Spleen (tissue), 7 donors: ENCODE measurements at regions not wholly inside any gene's neighbourhood (a gene's known extent, or its start where the extent isn't known, plus 50 kb on each side); places are given as distances from the start of the nearest gene placed in this dataset.

ENCODE experiments used
- POLR2A ChIP-seq, 3 donors: fragments of 450-650 bp; IDR thresholded peaks; one replicate each; pipeline ENCODE4 v1.5.1; 2017; ENCODE audit warnings: antibody characterized with exemption in 3 of 3, mild to moderate bottlenecking in 1 of 3
- TF ChIP-seq, protein P1 (sequence below), 11 experiments: fragments of 200-600 bp in 7 of 11; fragments of 450-650 bp in 4 of 11; sonication (generic) in 4 of 11; IDR thresholded peaks in 8 of 11; conservative IDR thresholded peaks in 3 of 11; 1 replicate in 7 of 11; 2 replicates in 4 of 11; pipeline versions ENCODE4 v1.4.0 to v1.8.0; 2016 to 2021; ENCODE audit warnings: antibody characterized with exemption in 11 of 11, inconsistent platforms in 4 of 11, mild to moderate bottlenecking in 1 of 11
- donor health status: DM: no; HTN: no; CAD: no; lungs with moderate emphysema.
- donor health status: DM: no; HTN: no; CAD: no.
- donor health status: DM: no; HTN: no; CAD: no.

DNA sequence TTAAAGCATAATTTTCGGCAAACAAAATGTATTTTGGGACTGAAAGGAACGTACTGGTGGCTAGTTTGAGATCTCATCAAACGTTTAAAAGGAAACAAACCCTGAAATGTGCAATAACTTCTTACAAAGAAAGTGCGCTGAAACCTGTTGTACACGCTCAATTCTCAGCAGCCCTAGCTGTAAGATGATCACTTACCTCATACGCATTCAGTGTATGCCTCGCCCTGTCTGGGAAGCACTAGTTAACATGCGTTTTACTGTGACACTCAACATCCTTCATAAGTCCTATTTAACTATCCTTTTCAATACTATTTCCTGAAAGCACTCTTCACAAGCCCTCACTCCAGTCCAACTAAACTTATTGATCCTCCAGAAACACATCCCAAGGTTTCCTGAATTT, 485.0 kb upstream of the EDIL3 start:
- TF ChIP-seq, protein P1, sequence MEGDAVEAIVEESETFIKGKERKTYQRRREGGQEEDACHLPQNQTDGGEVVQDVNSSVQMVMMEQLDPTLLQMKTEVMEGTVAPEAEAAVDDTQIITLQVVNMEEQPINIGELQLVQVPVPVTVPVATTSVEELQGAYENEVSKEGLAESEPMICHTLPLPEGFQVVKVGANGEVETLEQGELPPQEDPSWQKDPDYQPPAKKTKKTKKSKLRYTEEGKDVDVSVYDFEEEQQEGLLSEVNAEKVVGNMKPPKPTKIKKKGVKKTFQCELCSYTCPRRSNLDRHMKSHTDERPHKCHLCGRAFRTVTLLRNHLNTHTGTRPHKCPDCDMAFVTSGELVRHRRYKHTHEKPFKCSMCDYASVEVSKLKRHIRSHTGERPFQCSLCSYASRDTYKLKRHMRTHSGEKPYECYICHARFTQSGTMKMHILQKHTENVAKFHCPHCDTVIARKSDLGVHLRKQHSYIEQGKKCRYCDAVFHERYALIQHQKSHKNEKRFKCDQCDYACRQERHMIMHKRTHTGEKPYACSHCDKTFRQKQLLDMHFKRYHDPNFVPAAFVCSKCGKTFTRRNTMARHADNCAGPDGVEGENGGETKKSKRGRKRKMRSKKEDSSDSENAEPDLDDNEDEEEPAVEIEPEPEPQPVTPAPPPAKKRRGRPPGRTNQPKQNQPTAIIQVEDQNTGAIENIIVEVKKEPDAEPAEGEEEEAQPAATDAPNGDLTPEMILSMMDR (IDR thresholded peaks at IDR 0.05 in 8 of 11, conservative IDR thresholded peaks at IDR 0.05 in 3 of 11): no peak
- no peak for TF ChIP-seq POLR2A (IDR thresholded peaks at IDR 0.05)
